Parathyroid adenoma (tissue), 2 donors: ENCODE measurements at regions not wholly inside any gene's neighbourhood (a gene's known extent, or its start where the extent isn't known, plus 50 kb on each side); places are given as distances from the start of the nearest gene placed in this dataset.

ENCODE experiments used
- H2AFZ ChIP-seq: fragments of 300-600 bp; sonication (generic); one replicate; pipeline ENCODE4 v1.7.0; 2017; ENCODE audit warnings: antibody characterized with exemption, mild to moderate bottlenecking
- H3K27ac ChIP-seq: fragments of 300-600 bp; sonication (generic); one replicate; pipeline ENCODE4 v1.7.0; 2017
- H3K27me3 ChIP-seq: fragments of 300-600 bp; sonication (generic); one replicate; pipeline ENCODE4 v1.7.0; 2017; ENCODE audit warnings: low read length; ENCODE audit not compliant: control insufficient read depth, insufficient read depth
- H3K36me3 ChIP-seq: fragments of 300-600 bp; sonication (generic); one replicate; pipeline ENCODE4 v1.7.0; 2017; ENCODE audit warnings: low read length; ENCODE audit not compliant: control insufficient read depth, insufficient read depth
- H3K4me1 ChIP-seq: fragments of 300-600 bp; sonication (generic); one replicate; pipeline ENCODE4 v1.7.0; 2017; ENCODE audit warnings: control low read depth
- H3K4me2 ChIP-seq: fragments of 300-600 bp; sonication (generic); one replicate; pipeline ENCODE4 v1.7.0; 2017; ENCODE audit warnings: low read length
- H3K4me3 ChIP-seq: fragments of 300-600 bp; sonication (generic); one replicate; pipeline ENCODE4 v1.7.0; 2017; ENCODE audit warnings: low read depth, low read length
- H3K79me2 ChIP-seq: fragments of 300-600 bp; sonication (generic); one replicate; pipeline ENCODE4 v1.7.0; 2017; ENCODE audit warnings: control low read depth
- H3K9ac ChIP-seq: fragments of 300-600 bp; sonication (generic); one replicate; pipeline ENCODE4 v1.7.0; 2017; ENCODE audit warnings: mild to moderate bottlenecking
- H3K9me3 ChIP-seq: fragments of 300-600 bp; sonication (generic); one replicate; pipeline ENCODE4 v1.7.0; 2017; ENCODE audit warnings: low read length; ENCODE audit not compliant: control insufficient read depth
- CTCF ChIP-seq: fragments of 300-600 bp; sonication (generic); IDR thresholded peaks from one replicate; pipeline ENCODE4 v1.7.0; 2017; ENCODE audit warnings: antibody characterized with exemption, mild to moderate bottlenecking
- donor health status: primary hyperparathyroidism.

DNA sequence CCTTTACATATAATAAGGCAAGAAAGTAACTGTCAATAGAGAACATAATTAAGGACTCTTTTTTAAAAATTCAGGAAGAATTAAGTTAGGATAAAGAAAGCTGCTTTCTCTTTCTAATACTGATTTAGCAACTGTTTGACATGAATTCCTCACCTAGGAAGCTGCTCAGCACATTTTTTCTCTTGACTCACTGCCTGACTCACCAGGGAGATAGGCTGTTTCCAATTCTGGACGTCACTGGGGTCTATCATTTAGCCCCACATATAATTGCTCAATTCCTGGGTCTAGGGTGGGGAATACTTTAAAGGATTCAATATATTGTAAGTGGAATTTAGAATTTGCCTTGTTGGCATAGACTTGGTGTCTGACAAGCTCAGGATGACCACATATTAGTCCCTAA is 50.8 kb upstream of the UGP2 start:
- Histone ChIP-seq H3K4me3 (no peak overlapping the region), H3K9me3 (no peaks in the 10 kb centered on the region), H2AFZ (no peak overlapping the region), H3K4me2 (no peak overlapping the region), H3K27me3 (no peaks in the 10 kb centered on the region), H3K79me2 (no peaks in the 10 kb centered on the region), H3K36me3 (no peaks in the 10 kb centered on the region), H3K4me1 (no peaks in the 10 kb centered on the region), H3K9ac (no peak overlapping the region), H3K27ac (no peak overlapping the region)
- no peak for TF ChIP-seq CTCF

- Histone ChIP-seq H3K27ac (no peak overlapping the region), H3K9me3 (no peaks in the 10 kb centered on the region), H2AFZ (no peak overlapping the region), H3K36me3 (no peaks in the 10 kb centered on the region), H3K4me2 (no peak overlapping the region), H3K4me1 (no peaks in the 10 kb centered on the region), H3K4me3 (no peak overlapping the region), H3K27me3 (no peaks in the 10 kb centered on the region), H3K9ac (no peak overlapping the region), H3K79me2 (no peaks in the 10 kb centered on the region)
- TF ChIP-seq CTCF: no peak
Observed at GRCh38 chr2:63791387-63791786, 50.3 kb upstream of the UGP2 start.
